Neural cell (in vitro differentiated cells): ENCODE measurements at regions not wholly inside any gene's neighbourhood (a gene's known extent, or its start where the extent isn't known, plus 50 kb on each side); places are given as distances from the start of the nearest gene placed in this dataset.

ENCODE experiments used
- H2AFZ ChIP-seq: fragments of 200-600, 300-800 bp; sonication (generic), shearing (Covaris generic); 2 replicates; pipeline ENCODE4 v1.6.0; 2014; ENCODE audit warnings: low read depth, mild to moderate bottlenecking, antibody characterized with exemption, low read length, moderate library complexity
- H3F3A ChIP-seq: fragments of 200-600 bp; shearing (Covaris generic); 2 replicates; pipeline ENCODE4 v1.6.1; 2016; ENCODE audit warnings: mild to moderate bottlenecking, moderate library complexity, mixed read lengths, antibody characterized with exemption, low read length; ENCODE audit not compliant: insufficient read depth, poor library complexity, severe bottlenecking
- H3K27ac ChIP-seq: fragments of 200-600, 300-800 bp; sonication (generic), shearing (Covaris generic); 2 replicates; pipeline ENCODE4 v1.5.1; 2014; ENCODE audit warnings: mild to moderate bottlenecking, low read length, moderate library complexity
- H3K27me3 ChIP-seq: fragments of 300-800, 200-600 bp; sonication (generic), shearing (Covaris generic); 2 replicates; pipeline ENCODE4 v1.6.0; 2014; ENCODE audit warnings: mild to moderate bottlenecking, low read depth, low read length, moderate library complexity; ENCODE audit not compliant: insufficient read depth
- H3K36me3 ChIP-seq: fragments of 300-800, 200-600 bp; sonication (generic), shearing (Covaris generic); 2 replicates; pipeline ENCODE4 v1.5.1; 2014; ENCODE audit warnings: mild to moderate bottlenecking, antibody characterized with exemption, low read length, moderate library complexity; ENCODE audit not compliant: insufficient read depth
- H3K4me2 ChIP-seq: fragments of 300-800, 200-600 bp; sonication (generic), shearing (Covaris generic); 2 replicates; pipeline ENCODE4 v1.6.0; 2014; ENCODE audit warnings: mild to moderate bottlenecking, low read length
- H3K4me3 ChIP-seq: fragments of 300-800, 200-600 bp; sonication (generic), shearing (Covaris generic); 2 replicates; pipeline ENCODE4 v1.5.1; 2014; ENCODE audit warnings: mild to moderate bottlenecking, low read length, moderate library complexity
- H3K79me2 ChIP-seq: fragments of 200-600 bp; shearing (Covaris generic); replicated peaks from 2 replicates; pipeline ENCODE4 v1.6.0; 2014; ENCODE audit warnings: mild to moderate bottlenecking, low read length, moderate library complexity; ENCODE audit not compliant: insufficient read depth
- H3K9ac ChIP-seq: fragments of 300-800, 200-600 bp; sonication (generic), shearing (Covaris generic); 2 replicates; pipeline ENCODE4 v1.6.1; 2016; ENCODE audit warnings: mild to moderate bottlenecking, low read length, mixed read lengths
- H3K9me2 ChIP-seq: fragments of 200-600 bp; shearing (Covaris generic); 2 replicates; pipeline ENCODE4 v1.6.1; 2016; ENCODE audit warnings: mild to moderate bottlenecking, low read length, mixed read lengths; ENCODE audit not compliant: insufficient read depth
- H3K9me3 ChIP-seq: fragments of 200-600, 300-800 bp; sonication (generic), shearing (Covaris generic); 2 replicates; pipeline ENCODE4 v1.6.1; 2016; ENCODE audit warnings: mild to moderate bottlenecking, mixed run types, low read length, moderate library complexity, mixed read lengths
- H4K20me1 ChIP-seq: fragments of 200-600 bp; shearing (Covaris generic); 2 replicates; pipeline ENCODE4 v1.6.1; 2016; ENCODE audit warnings: mild to moderate bottlenecking, mixed run types; ENCODE audit not compliant: insufficient read depth
- EP300 ChIP-seq: fragments of 450-650 bp; conservative IDR thresholded peaks from 2 replicates; pipeline ENCODE4 v1.6.1; 2014; ENCODE audit warnings: antibody characterized with exemption, mild to moderate bottlenecking, moderate library complexity; ENCODE audit not compliant: poor library complexity, severe bottlenecking
- EZH2 ChIP-seq: fragments of 200-600, 300-800 bp; shearing (Covaris generic), sonication (generic); IDR thresholded peaks from 2 replicates; pipeline ENCODE4 v1.6.1; 2014; ENCODE audit warnings: antibody characterized with exemption, low read length, borderline replicate concordance, mild to moderate bottlenecking; ENCODE audit not compliant: insufficient read depth, poor library complexity, severe bottlenecking
- MXI1 ChIP-seq: fragments of 450-650 bp; conservative IDR thresholded peaks from 2 replicates; pipeline ENCODE4 v1.6.1; 2014; ENCODE audit warnings: antibody characterized with exemption, mild to moderate bottlenecking; ENCODE audit not compliant: poor library complexity, severe bottlenecking
- POLR2AphosphoS5 ChIP-seq: IDR thresholded peaks from 2 replicates; pipeline ENCODE4 v1.6.1; 2012
- RAD21 ChIP-seq: fragments of 450-650 bp; conservative IDR thresholded peaks from 2 replicates; pipeline ENCODE4 v1.6.1; 2014; ENCODE audit warnings: antibody characterized with exemption, mild to moderate bottlenecking, moderate library complexity
- SMC3 ChIP-seq: fragments of 450-650 bp; conservative IDR thresholded peaks from 2 replicates; pipeline ENCODE4 v1.6.1; 2014; ENCODE audit warnings: antibody characterized with exemption, mild to moderate bottlenecking, moderate library complexity; ENCODE audit not compliant: poor library complexity
- TAF1 ChIP-seq: IDR thresholded peaks from 2 replicates; pipeline ENCODE4 v1.6.1; 2012; ENCODE audit warnings: low read depth
- TF ChIP-seq, protein P1 (sequence below): IDR thresholded peaks from 2 replicates; pipeline ENCODE4 v1.6.1; 2012; ENCODE audit warnings: borderline replicate concordance
- TF ChIP-seq, protein P2 (sequence below): fragments of 450-650 bp; IDR thresholded peaks from 2 replicates; pipeline ENCODE4 v1.5.1; 2014; ENCODE audit warnings: antibody characterized with exemption, mild to moderate bottlenecking, moderate library complexity; ENCODE audit not compliant: poor library complexity, severe bottlenecking

DNA sequence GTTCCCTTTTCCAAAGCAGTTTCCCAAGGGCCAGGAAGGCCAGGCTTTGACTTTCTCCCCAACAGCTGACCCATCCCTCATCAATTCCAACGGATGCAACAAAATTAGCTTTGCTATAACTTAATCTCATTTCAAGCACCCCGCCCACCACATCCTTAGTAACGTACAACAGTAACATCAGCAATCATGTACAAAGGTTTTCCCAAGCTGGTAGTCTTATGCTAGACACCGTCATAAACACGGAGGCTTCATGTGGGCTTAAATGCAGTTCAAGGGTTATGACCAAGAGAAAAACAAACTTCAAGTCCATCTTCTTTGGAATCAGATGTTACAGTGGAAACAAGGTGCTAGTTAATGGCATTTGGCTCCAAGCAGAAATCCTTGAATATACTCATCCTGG is 66.6 kb downstream of the EOMES start:
- H3K4me3 ChIP-seq = no peak overlapping the region
- H3K79me2 ChIP-seq = no peaks in the 10 kb centered on the region
- no peaks in the 10 kb centered on the region for H4K20me1 ChIP-seq
- H2AFZ ChIP-seq = no peak overlapping the region
- no peak overlapping the region for H3K9ac ChIP-seq
- no peak overlapping the region for H3K4me2 ChIP-seq
- H3K27ac ChIP-seq = no peak overlapping the region
- TF ChIP-seq MXI1 = no peak
- no peaks in the 10 kb centered on the region for H3K36me3 ChIP-seq
- no peaks in the 10 kb centered on the region for H3K9me2 ChIP-seq
- no peaks in the 10 kb centered on the region for H3K9me3 ChIP-seq
- H3K27me3 ChIP-seq = no peaks in the 10 kb centered on the region
- H3F3A ChIP-seq = no peaks in the 10 kb centered on the region

DNA sequence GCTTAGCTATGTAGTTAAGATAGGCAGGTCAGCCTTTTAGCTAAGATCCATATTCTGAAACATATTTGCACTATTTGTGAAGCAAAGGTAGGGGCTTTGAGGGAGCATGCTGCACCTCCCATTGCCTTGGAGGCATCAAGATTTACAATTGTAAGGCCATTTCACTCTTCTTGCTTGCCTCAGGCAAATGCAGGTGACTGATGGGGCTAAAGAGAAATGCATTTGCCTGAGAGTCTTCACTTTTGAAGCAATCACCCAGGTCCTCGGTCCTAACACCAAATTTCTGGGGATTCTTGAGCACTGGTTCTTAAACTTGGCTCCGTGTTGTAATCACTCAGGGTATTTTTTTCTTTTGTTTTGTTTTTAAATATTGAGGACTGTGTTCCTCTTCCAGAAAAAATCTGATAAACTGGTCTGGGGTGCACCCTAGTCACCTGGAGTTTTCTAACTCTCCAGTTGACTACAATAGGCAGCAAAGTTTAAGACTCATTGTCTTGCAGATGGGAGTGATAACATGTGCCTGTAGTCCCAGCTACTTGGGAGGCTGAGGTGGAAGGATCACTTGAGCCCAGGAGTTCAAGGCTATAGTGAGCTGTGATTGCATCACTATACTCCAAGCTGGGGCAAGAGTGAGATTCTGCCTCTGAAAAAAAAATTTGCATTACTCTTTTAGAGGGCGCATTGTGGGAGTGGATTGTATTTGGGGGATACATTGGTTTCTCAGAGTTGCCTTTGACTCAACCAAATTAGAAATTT is 68.1 kb downstream of the EOMES start:
- no peaks in the 10 kb centered on the region for H3K9me3 ChIP-seq
- no peak overlapping the region for H2AFZ ChIP-seq

DNA sequence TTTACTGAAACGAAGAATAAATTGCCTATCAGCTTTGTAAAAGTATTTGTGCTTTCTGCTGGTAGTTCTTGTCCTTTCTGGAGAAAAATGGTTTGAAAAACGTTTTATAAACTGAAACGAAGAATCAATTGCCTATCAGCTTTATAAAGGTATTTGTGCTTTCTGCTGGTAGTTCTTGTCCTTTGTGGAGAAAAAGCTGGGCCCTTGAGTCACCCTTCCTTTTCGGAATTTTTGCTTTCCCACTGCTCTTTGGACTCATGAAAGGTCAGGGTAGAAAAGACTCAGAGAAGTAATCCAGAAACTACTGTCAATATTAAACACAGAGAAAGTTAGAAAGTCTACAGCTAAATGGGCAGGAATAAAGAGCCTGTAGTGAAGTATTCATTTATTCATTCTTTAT is 72.8 kb downstream of the EOMES start:
- H3K9ac ChIP-seq = no peak overlapping the region
- no peak overlapping the region for H3K27ac ChIP-seq
- no peaks in the 10 kb centered on the region for H3K36me3 ChIP-seq
- no peaks in the 10 kb centered on the region for H3K9me2 ChIP-seq
- H3K79me2 ChIP-seq = no peaks in the 10 kb centered on the region
- H4K20me1 ChIP-seq = no peaks in the 10 kb centered on the region
- TF ChIP-seq EZH2 (no peak), POLR2AphosphoS5 (no peak), RAD21 (no peak), SMC3 (no peak), MXI1 (no peak), TAF1 (no peak), EP300 (no peak)
- TF ChIP-seq, protein P1, sequence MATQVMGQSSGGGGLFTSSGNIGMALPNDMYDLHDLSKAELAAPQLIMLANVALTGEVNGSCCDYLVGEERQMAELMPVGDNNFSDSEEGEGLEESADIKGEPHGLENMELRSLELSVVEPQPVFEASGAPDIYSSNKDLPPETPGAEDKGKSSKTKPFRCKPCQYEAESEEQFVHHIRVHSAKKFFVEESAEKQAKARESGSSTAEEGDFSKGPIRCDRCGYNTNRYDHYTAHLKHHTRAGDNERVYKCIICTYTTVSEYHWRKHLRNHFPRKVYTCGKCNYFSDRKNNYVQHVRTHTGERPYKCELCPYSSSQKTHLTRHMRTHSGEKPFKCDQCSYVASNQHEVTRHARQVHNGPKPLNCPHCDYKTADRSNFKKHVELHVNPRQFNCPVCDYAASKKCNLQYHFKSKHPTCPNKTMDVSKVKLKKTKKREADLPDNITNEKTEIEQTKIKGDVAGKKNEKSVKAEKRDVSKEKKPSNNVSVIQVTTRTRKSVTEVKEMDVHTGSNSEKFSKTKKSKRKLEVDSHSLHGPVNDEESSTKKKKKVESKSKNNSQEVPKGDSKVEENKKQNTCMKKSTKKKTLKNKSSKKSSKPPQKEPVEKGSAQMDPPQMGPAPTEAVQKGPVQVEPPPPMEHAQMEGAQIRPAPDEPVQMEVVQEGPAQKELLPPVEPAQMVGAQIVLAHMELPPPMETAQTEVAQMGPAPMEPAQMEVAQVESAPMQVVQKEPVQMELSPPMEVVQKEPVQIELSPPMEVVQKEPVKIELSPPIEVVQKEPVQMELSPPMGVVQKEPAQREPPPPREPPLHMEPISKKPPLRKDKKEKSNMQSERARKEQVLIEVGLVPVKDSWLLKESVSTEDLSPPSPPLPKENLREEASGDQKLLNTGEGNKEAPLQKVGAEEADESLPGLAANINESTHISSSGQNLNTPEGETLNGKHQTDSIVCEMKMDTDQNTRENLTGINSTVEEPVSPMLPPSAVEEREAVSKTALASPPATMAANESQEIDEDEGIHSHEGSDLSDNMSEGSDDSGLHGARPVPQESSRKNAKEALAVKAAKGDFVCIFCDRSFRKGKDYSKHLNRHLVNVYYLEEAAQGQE = no peak
- TF ChIP-seq, protein P2, sequence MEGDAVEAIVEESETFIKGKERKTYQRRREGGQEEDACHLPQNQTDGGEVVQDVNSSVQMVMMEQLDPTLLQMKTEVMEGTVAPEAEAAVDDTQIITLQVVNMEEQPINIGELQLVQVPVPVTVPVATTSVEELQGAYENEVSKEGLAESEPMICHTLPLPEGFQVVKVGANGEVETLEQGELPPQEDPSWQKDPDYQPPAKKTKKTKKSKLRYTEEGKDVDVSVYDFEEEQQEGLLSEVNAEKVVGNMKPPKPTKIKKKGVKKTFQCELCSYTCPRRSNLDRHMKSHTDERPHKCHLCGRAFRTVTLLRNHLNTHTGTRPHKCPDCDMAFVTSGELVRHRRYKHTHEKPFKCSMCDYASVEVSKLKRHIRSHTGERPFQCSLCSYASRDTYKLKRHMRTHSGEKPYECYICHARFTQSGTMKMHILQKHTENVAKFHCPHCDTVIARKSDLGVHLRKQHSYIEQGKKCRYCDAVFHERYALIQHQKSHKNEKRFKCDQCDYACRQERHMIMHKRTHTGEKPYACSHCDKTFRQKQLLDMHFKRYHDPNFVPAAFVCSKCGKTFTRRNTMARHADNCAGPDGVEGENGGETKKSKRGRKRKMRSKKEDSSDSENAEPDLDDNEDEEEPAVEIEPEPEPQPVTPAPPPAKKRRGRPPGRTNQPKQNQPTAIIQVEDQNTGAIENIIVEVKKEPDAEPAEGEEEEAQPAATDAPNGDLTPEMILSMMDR = no peak
- H3K4me3 ChIP-seq = no peak overlapping the region
- no peak overlapping the region for H3K4me2 ChIP-seq
- H3K27me3 ChIP-seq = no peaks in the 10 kb centered on the region
- no peaks in the 10 kb centered on the region for H3K9me3 ChIP-seq
- H3F3A ChIP-seq = no peaks in the 10 kb centered on the region
- H2AFZ ChIP-seq = no peak overlapping the region

More for the DNA sequence above, 68.1 kb downstream of the EOMES start:
- Histone ChIP-seq H3K4me2 (no peak overlapping the region), H3K9ac (no peak overlapping the region), H3K4me3 (no peak overlapping the region), H3K9me2 (no peaks in the 10 kb centered on the region), H3K79me2 (no peaks in the 10 kb centered on the region), H3K36me3 (no peaks in the 10 kb centered on the region), H3K27me3 (no peaks in the 10 kb centered on the region), H4K20me1 (no peaks in the 10 kb centered on the region), H3F3A (no peaks in the 10 kb centered on the region), H3K27ac (no peak overlapping the region)
- TF ChIP-seq POLR2AphosphoS5 = no peak
- TF ChIP-seq, protein P2 = no peak
- TF ChIP-seq EZH2 = no peak
- no peak for TF ChIP-seq RAD21
- TF ChIP-seq TAF1 = no peak
- TF ChIP-seq MXI1 = no peak
